Activated CD4-positive, alpha-beta T cell treated with anti-CD3 and anti-CD28 coated beads for 36 hours (primary cell): ENCODE measurements at regions not wholly inside any gene's neighbourhood (a gene's known extent, or its start where the extent isn't known, plus 50 kb on each side); places are given as distances from the start of the nearest gene placed in this dataset.

Experiments
- ATAC-seq: fragments of 200-7000 bp; cut with Tn5 transposase; one replicate; pipeline ENCODE4 v1.10.0; 2021; ENCODE audit warnings: mild to moderate bottlenecking, moderate library complexity
- CTCF ChIA-PET: fragments of 350-600 bp; sonication (Branson Sonifier 250); formaldehyde crosslinking; loops from one replicate; lab custom pipeline; 2021; ENCODE audit warnings: antibody characterized with exemption; lab: Charles Lee
- POLR2A ChIA-PET: fragments of 350-600 bp; sonication (Branson Sonifier 250); formaldehyde crosslinking; loops from one replicate; lab custom pipeline; 2021; ENCODE audit warnings: antibody characterized with exemption, inconsistent platforms; lab: Charles Lee
- DNase-seq: peaks from one replicate; pipeline ENCODE4 v3.0.0-alpha.2; 2020
- H3K27ac Mint-ChIP-seq: one replicate; pipeline ENCODE4 v1.8.0; 2021; ENCODE audit warnings: mixed read lengths
- H3K27me3 Mint-ChIP-seq: one replicate; pipeline ENCODE4 v1.8.0; 2021; ENCODE audit warnings: mixed read lengths
- H3K36me3 Mint-ChIP-seq: one replicate; pipeline ENCODE4 v1.8.0; 2021; ENCODE audit warnings: low read depth, mixed read lengths
- H3K4me1 Mint-ChIP-seq: one replicate; pipeline ENCODE4 v1.8.0; 2021; ENCODE audit warnings: mixed read lengths
- H3K4me3 Mint-ChIP-seq: one replicate; pipeline ENCODE4 v1.8.0; 2021; ENCODE audit warnings: mild to moderate bottlenecking, moderate library complexity, mixed read lengths
- H3K9me3 Mint-ChIP-seq: one replicate; pipeline ENCODE4 v1.8.0; 2021; ENCODE audit warnings: low read depth, mixed read lengths
- intact Hi-C, 2 experiments: fragments of 100-400 bp; cut with DNase I in 1 of 2; cut with micrococcal nuclease in 1 of 2; formaldehyde crosslinking; loops; one replicate each; pipeline versions ENCODE4 v1.14.2 to v1.15.1; 2022 to 2024; cut with DNase I, micrococcal nuclease

- ChIA-PET POLR2A (interaction anchor here (0.7 to 1.0 kb wide), 2 partner anchors 50 to 73 kb away, joined by 3 read pairs; no protein-coding TSS in a partner anchor), CTCF (interaction anchor here (0.8 to 10.5 kb wide), 2 partner anchors 8 to 160 kb away, joined by 3 to 133 read pairs; no protein-coding TSS in a partner anchor)
- H3K27me3 Mint-ChIP-seq = no peaks in the 10 kb centered on the region
- no peak overlapping the region for H3K4me3 Mint-ChIP-seq
- H3K36me3 Mint-ChIP-seq = no peaks in the 10 kb centered on the region
- no peak for ATAC-seq
- H3K4me1 Mint-ChIP-seq = no peaks in the 10 kb centered on the region
- intact Hi-C loops = loop anchor here in 1 of 2 experiments (10.0 kb wide), 1 partner anchor 243 kb away; the partner anchor contains the start of genes MPLKIP and SUGCT
- H3K27ac Mint-ChIP-seq = no peak overlapping the region
- DNase-seq = no peak
- no peaks in the 10 kb centered on the region for H3K9me3 Mint-ChIP-seq
Observed at GRCh38 chr7:39891894-39892293, 58.2 kb upstream of the CDK13 start.

GRCh38 chr7:39892361-39892760, 57.7 kb upstream of the CDK13 start:
- no peaks in the 10 kb centered on the region for H3K27me3 Mint-ChIP-seq
- ChIA-PET POLR2A (no interaction called here), CTCF (interaction anchor here (10.5 kb wide), 1 partner anchor 159 kb away, joined by 133 read pairs; no protein-coding TSS in a partner anchor)
- H3K36me3 Mint-ChIP-seq = no peaks in the 10 kb centered on the region
- DNase-seq (no peak), ATAC-seq (no peak)
- no peak overlapping the region for H3K4me3 Mint-ChIP-seq
- H3K4me1 Mint-ChIP-seq = no peaks in the 10 kb centered on the region
- no peaks in the 10 kb centered on the region for H3K9me3 Mint-ChIP-seq
- intact Hi-C loops = loop anchor here in 1 of 2 experiments (10.0 kb wide), 1 partner anchor 242 kb away; the partner anchor contains the start of genes MPLKIP and SUGCT
- no peak overlapping the region for H3K27ac Mint-ChIP-seq

- ATAC-seq (no peak), DNase-seq (no peak)
- CTCF ChIA-PET = interaction anchor here (0.6 to 10.5 kb wide), 4 partner anchors 14 to 315 kb away, joined by 3 to 133 read pairs (median 3); no protein-coding TSS in a partner anchor
- Mint-ChIP-seq H3K36me3 (no peaks in the 10 kb centered on the region), H3K4me3 (no peak overlapping the region), H3K27me3 (peaks cover under 1% of the 10 kb centered on the region), H3K9me3 (no peaks in the 10 kb centered on the region), H3K4me1 (no peaks in the 10 kb centered on the region), H3K27ac (no peak overlapping the region)
- POLR2A ChIA-PET = no interaction called here
- intact Hi-C loops = loop anchor here in 1 of 2 experiments (10.0 kb wide), 1 partner anchor 240 kb away; the partner anchor contains the start of genes MPLKIP and SUGCT
Observed at GRCh38 chr7:39894904-39895303, 55.2 kb upstream of the CDK13 start.

GRCh38 chr7:39896840-39897239, 53.2 kb upstream of the CDK13 start:
- ChIA-PET POLR2A (no interaction called here), CTCF (interaction anchor here (0.8 to 10.5 kb wide), 24 partner anchors 9 to 318 kb away, joined by 3 to 133 read pairs (median 4); partner anchors contain the start of gene SUGCT)
- Mint-ChIP-seq H3K27me3 (peaks cover 5% of the 10 kb centered on the region), H3K9me3 (no peaks in the 10 kb centered on the region), H3K4me3 (no peak overlapping the region), H3K36me3 (no peaks in the 10 kb centered on the region), H3K4me1 (no peaks in the 10 kb centered on the region), H3K27ac (no peak overlapping the region)
- no peak for ATAC-seq
- intact Hi-C loops = loop anchor here (1.0 to 10.0 kb wide), 3 partner anchors 155 to 238 kb away; partner anchors contain the start of genes MPLKIP (in 2 of the 2) and SUGCT (in 1 of the 2)
- no peak for DNase-seq

- no peak for ATAC-seq
- no peak for DNase-seq
- intact Hi-C loops = loop anchor here in 1 of 2 experiments (10.0 kb wide), 1 partner anchor 236 kb away; the partner anchor contains the start of genes MPLKIP and SUGCT
- no peaks in the 10 kb centered on the region for H3K36me3 Mint-ChIP-seq
- POLR2A ChIA-PET = no interaction called here
- CTCF ChIA-PET = interaction anchor here (0.9 to 10.5 kb wide), 6 partner anchors 9 to 153 kb away, joined by 3 to 133 read pairs (median 4); no protein-coding TSS in a partner anchor
- H3K27ac Mint-ChIP-seq = no peak overlapping the region
- H3K27me3 Mint-ChIP-seq = peaks cover 5% of the 10 kb centered on the region
- H3K9me3 Mint-ChIP-seq = no peaks in the 10 kb centered on the region
- H3K4me1 Mint-ChIP-seq = no peaks in the 10 kb centered on the region
- no peak overlapping the region for H3K4me3 Mint-ChIP-seq
Observed at GRCh38 chr7:39898867-39899266, 51.2 kb upstream of the CDK13 start.
